Endothelial cell of umbilical vein (primary cell): ENCODE measurements at regions not wholly inside any gene's neighbourhood (a gene's known extent, or its start where the extent isn't known, plus 50 kb on each side); places are given as distances from the start of the nearest gene placed in this dataset.

Experiments
- BruUV-seq: library from RNA; stranded (reverse); fragments of 400-500 nt; replicated peaks from 2 replicates; lab custom pipeline; 2021; lab: Mats Ljungman, UMichigan
- CTCF ChIA-PET: fragments of 300-600, 350-600 bp; sonication (Branson Sonifier 250); formaldehyde crosslinking; loops from one replicate; lab custom pipeline; 2021; ENCODE audit warnings: antibody characterized with exemption, inconsistent platforms; lab: Charles Lee
- POLR2A ChIA-PET: fragments of 300-600, 350-600 bp; sonication (Branson Sonifier 250); formaldehyde crosslinking; loops from one replicate; lab custom pipeline; 2021; ENCODE audit warnings: antibody characterized with exemption, inconsistent platforms; lab: Charles Lee
- DNase-seq: peaks from one replicate; pipeline ENCODE4 v3.0.0-alpha.2; 2011; ENCODE audit warnings: low read depth, low spot score
- FAIRE-seq: peaks from 2 replicates; lab custom pipeline; 2011; peaks lifted over from hg19 to GRCh38; lab: Jason Lieb, UNC
- H2AFZ ChIP-seq: 2 replicates; pipeline ENCODE4 v1.6.0; 2012; ENCODE audit warnings: low read depth, low read length, control low read depth, inconsistent platforms
- H3K27ac ChIP-seq: 2 replicates; pipeline ENCODE4 v1.5.1; 2011; ENCODE audit warnings: low read depth, mild to moderate bottlenecking, control low read depth, low read length, moderate library complexity; ENCODE audit not compliant: insufficient read depth
- H3K27me3 ChIP-seq, 2 experiments: 2 replicates each; pipeline versions ENCODE4 v1.6.0 to v1.6.1; 2011; ENCODE audit warnings: low read length in 2 of 2, mixed read lengths in 1 of 2; ENCODE audit not compliant: control insufficient read depth in 2 of 2, insufficient read depth in 2 of 2
- H3K36me3 ChIP-seq, 2 experiments: 2 replicates in 1 of 2; 3 replicates in 1 of 2; pipeline ENCODE4 v1.5.1; 2011; ENCODE audit warnings: low read length in 2 of 2, mild to moderate bottlenecking in 1 of 2, moderate library complexity in 1 of 2; ENCODE audit not compliant: control insufficient read depth in 2 of 2, insufficient read depth in 2 of 2; ENCODE audit errors: extremely low read depth in 1 of 2
- H3K4me1 ChIP-seq: 3 replicates; pipeline ENCODE4 v1.5.1; 2011; ENCODE audit warnings: mild to moderate bottlenecking, low read length; ENCODE audit not compliant: control insufficient read depth, insufficient read depth; ENCODE audit errors: extremely low read depth
- H3K4me2 ChIP-seq: 2 replicates; pipeline ENCODE4 v1.6.1; 2011; ENCODE audit warnings: low read length, control low read depth, mixed read lengths; ENCODE audit not compliant: insufficient read depth
- H3K4me3 ChIP-seq, 3 experiments: fragments of 200-600 bp in 1 of 3; sonication (generic), shearing (Covaris generic) in 1 of 3; replicated peaks in 1 of 3; 2 replicates each; pipeline ENCODE4 v1.5.1; 2011 to 2016; ENCODE audit warnings: control low read depth in 3 of 3, low read length in 3 of 3, mild to moderate bottlenecking in 2 of 3, inconsistent platforms in 1 of 3, low read depth in 1 of 3, moderate library complexity in 1 of 3; ENCODE audit not compliant: insufficient read depth in 1 of 3
- H3K79me2 ChIP-seq: 2 replicates; pipeline ENCODE4 v1.6.0; 2012; ENCODE audit warnings: low read length, inconsistent platforms; ENCODE audit not compliant: control insufficient read depth, insufficient read depth
- H3K9ac ChIP-seq: replicated peaks from 2 replicates; pipeline ENCODE3; 2011; ENCODE audit warnings: low read length, control low read depth; ENCODE audit not compliant: insufficient read depth; ENCODE audit errors: extremely low read depth
- H3K9me1 ChIP-seq: replicated peaks from 3 replicates; pipeline ENCODE4 v1.6.0; 2011; ENCODE audit warnings: mild to moderate bottlenecking, low read length; ENCODE audit not compliant: control insufficient read depth, insufficient read depth; ENCODE audit errors: extremely low read depth
- H3K9me3 ChIP-seq: replicated peaks from 2 replicates; pipeline ENCODE4 v1.5.1; 2012; ENCODE audit warnings: low read length, inconsistent platforms; ENCODE audit not compliant: control insufficient read depth, insufficient read depth
- H4K20me1 ChIP-seq: replicated peaks from 2 replicates; pipeline ENCODE3; 2011; ENCODE audit warnings: mild to moderate bottlenecking, low read length; ENCODE audit not compliant: control insufficient read depth, insufficient read depth; ENCODE audit errors: extremely low read depth
- EZH2 ChIP-seq: IDR thresholded peaks from 2 replicates; pipeline ENCODE4 v1.6.1; 2012; ENCODE audit warnings: borderline replicate concordance, low read depth, mild to moderate bottlenecking, moderate library complexity, low read length, inconsistent platforms; ENCODE audit not compliant: severe bottlenecking
- FOS ChIP-seq: IDR thresholded peaks from 2 replicates; pipeline ENCODE4 v1.6.1; 2011; ENCODE audit warnings: mild to moderate bottlenecking, low read length, moderate library complexity, borderline replicate concordance; ENCODE audit not compliant: insufficient read depth
- GATA2 ChIP-seq: IDR thresholded peaks from 2 replicates; pipeline ENCODE4 v1.7.0; 2011; ENCODE audit warnings: low read depth, mild to moderate bottlenecking, moderate library complexity, mixed read lengths, low read length; ENCODE audit not compliant: insufficient read length, insufficient read depth
- JUN ChIP-seq: IDR thresholded peaks from 2 replicates; pipeline ENCODE4 v1.6.1; 2011; ENCODE audit warnings: borderline replicate concordance, low read depth; ENCODE audit not compliant: insufficient read length, insufficient read depth
- MYC ChIP-seq: IDR thresholded peaks from one replicate; pipeline ENCODE4 v1.6.1; 2011; ENCODE audit warnings: mild to moderate bottlenecking, low read depth, low read length
- POLR2A ChIP-seq: IDR thresholded peaks from 2 replicates; pipeline ENCODE4 v1.6.1; 2012; ENCODE audit warnings: low read depth, mild to moderate bottlenecking, control low read depth, low read length
- POLR2AphosphoS5 ChIP-seq: IDR thresholded peaks from 2 replicates; pipeline ENCODE4 v1.6.1; 2012; ENCODE audit warnings: low read depth, mild to moderate bottlenecking, control low read depth, low read length, moderate library complexity; ENCODE audit not compliant: insufficient read depth
- dilution Hi-C: fragments of 300-500 bp; cut with MboI; formaldehyde crosslinking; loops from one replicate; pipeline ENCODE4 v1.15.0; 2019; ENCODE audit warnings: low sequenced_read_pairs; ENCODE audit not compliant: extremely low pct_ligation_motif_present
- intact Hi-C: fragments of 100-400 bp; cut with micrococcal nuclease; formaldehyde crosslinking; loops from one replicate; pipeline ENCODE4 v1.10.0; 2022
- TF ChIP-seq, protein P1 (sequence below): IDR thresholded peaks from 2 replicates; pipeline ENCODE4 v1.6.1; 2011; ENCODE audit not compliant: insufficient read depth, insufficient read length
- TF ChIP-seq, protein P2 (sequence below), 2 donors: IDR thresholded peaks; 1 replicate in 1 of 2; 2 replicates in 1 of 2; pipeline ENCODE4 v1.5.1; 2011; ENCODE audit warnings: low read length in 2 of 2, mild to moderate bottlenecking in 2 of 2, moderate library complexity in 2 of 2, control low read depth in 1 of 2, inconsistent platforms in 1 of 2, low read depth in 1 of 2; ENCODE audit not compliant: insufficient read depth in 1 of 2; ENCODE audit errors: extremely low read depth in 1 of 2

DNA sequence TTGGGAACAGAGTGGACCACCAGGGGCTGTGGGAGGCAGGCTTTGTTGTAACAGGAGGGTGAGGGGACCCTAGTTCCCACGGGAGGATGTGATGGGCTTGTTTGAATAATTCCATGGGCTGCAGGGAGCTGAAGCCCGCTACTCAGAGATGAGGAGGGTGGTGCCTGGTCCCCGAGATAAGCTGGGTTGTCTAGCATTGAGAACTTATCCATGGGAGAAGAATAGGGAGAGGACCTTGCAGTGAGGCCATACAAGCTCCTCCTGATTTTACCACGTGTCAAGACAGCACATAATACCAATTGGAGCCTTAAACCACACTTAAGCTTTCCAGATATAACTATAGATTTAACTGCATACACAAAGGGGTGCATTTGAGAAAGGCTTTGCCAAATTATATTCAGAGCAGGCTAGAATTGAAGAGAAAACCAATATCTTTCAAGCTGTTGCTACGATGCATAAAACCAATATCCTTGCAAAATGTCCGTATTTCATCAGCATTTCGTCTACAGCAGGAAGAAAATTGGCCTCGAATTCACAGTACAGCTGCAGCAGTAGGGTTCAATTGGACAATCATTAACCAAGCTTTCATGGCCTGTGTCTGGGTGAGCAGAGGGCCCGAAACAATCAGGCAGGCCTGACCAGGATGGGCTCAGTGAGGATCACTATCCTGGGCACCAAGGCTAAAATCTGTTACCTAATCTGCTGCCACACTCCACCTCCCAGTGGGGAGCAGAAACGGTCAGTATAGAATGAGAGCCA is 500.7 kb downstream of the OCA2 start:
- no peaks in the 10 kb centered on the region for H3K36me3 ChIP-seq
- H2AFZ ChIP-seq: no peak overlapping the region
- peaks cover 10% of the 10 kb centered on the region for H3K9me3 ChIP-seq
- dilution Hi-C loops (no loop called here), intact Hi-C loops (no loop called here)
- H4K20me1 ChIP-seq: no peaks in the 10 kb centered on the region
- no peak overlapping the region for H3K4me2 ChIP-seq
- TF ChIP-seq JUN (no peak), EZH2 (no peak), GATA2 (no peak), FOS (no peak), POLR2AphosphoS5 (no peak), POLR2A (no peak), MYC (no peak)
- TF ChIP-seq, protein P1, sequence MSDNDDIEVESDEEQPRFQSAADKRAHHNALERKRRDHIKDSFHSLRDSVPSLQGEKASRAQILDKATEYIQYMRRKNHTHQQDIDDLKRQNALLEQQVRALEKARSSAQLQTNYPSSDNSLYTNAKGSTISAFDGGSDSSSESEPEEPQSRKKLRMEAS: no peak
- TF ChIP-seq, protein P2, sequence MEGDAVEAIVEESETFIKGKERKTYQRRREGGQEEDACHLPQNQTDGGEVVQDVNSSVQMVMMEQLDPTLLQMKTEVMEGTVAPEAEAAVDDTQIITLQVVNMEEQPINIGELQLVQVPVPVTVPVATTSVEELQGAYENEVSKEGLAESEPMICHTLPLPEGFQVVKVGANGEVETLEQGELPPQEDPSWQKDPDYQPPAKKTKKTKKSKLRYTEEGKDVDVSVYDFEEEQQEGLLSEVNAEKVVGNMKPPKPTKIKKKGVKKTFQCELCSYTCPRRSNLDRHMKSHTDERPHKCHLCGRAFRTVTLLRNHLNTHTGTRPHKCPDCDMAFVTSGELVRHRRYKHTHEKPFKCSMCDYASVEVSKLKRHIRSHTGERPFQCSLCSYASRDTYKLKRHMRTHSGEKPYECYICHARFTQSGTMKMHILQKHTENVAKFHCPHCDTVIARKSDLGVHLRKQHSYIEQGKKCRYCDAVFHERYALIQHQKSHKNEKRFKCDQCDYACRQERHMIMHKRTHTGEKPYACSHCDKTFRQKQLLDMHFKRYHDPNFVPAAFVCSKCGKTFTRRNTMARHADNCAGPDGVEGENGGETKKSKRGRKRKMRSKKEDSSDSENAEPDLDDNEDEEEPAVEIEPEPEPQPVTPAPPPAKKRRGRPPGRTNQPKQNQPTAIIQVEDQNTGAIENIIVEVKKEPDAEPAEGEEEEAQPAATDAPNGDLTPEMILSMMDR (IDR thresholded peaks at IDR 0.05; ENCODE audit: extremely low read depth in 1 of 2, insufficient read depth in 1 of 2, low read depth in 1 of 2, low read length in 2 of 2): no peak
- H3K4me3 ChIP-seq: no peak overlapping the region
- no TSS peak for BruUV-seq
- DNase-seq: no peak
- no peak overlapping the region for H3K9ac ChIP-seq
- H3K4me1 ChIP-seq: no peaks in the 10 kb centered on the region
- ChIA-PET CTCF (no interaction called here), POLR2A (no interaction called here)
- H3K9me1 ChIP-seq: no peaks in the 10 kb centered on the region
- H3K27me3 ChIP-seq: no peaks in the 10 kb centered on the region
- H3K27ac ChIP-seq: no peak overlapping the region
- H3K79me2 ChIP-seq: no peaks in the 10 kb centered on the region
- no peak for FAIRE-seq
